ENCODE measurements at regions not wholly inside any gene's neighbourhood (a gene's known extent, or its start where the extent isn't known, plus 50 kb on each side); places are given as distances from the start of the nearest gene placed in this dataset.

- no peak for TF ChIP-seq CTCF (IDR thresholded peaks at IDR 0.05; ENCODE audit: borderline replicate concordance, insufficient read depth, low read depth, low read length)
- no peak overlapping the region for H3K4me3 ChIP-seq (ENCODE audit: low read depth, low read length)
These were observed 408.3 kb downstream of the HNRNPD start for GRCh38 chr4:81965454-81965853.

- TF ChIP-seq CTCF (IDR thresholded peaks at IDR 0.05; ENCODE audit: borderline replicate concordance, insufficient read depth, low read depth, low read length), result no peak
- no peak overlapping the region for H3K4me3 ChIP-seq (ENCODE audit: low read depth, low read length)
These were observed 410.1 kb downstream of the HNRNPD start for GRCh38 chr4:81963763-81964020.

DNA sequence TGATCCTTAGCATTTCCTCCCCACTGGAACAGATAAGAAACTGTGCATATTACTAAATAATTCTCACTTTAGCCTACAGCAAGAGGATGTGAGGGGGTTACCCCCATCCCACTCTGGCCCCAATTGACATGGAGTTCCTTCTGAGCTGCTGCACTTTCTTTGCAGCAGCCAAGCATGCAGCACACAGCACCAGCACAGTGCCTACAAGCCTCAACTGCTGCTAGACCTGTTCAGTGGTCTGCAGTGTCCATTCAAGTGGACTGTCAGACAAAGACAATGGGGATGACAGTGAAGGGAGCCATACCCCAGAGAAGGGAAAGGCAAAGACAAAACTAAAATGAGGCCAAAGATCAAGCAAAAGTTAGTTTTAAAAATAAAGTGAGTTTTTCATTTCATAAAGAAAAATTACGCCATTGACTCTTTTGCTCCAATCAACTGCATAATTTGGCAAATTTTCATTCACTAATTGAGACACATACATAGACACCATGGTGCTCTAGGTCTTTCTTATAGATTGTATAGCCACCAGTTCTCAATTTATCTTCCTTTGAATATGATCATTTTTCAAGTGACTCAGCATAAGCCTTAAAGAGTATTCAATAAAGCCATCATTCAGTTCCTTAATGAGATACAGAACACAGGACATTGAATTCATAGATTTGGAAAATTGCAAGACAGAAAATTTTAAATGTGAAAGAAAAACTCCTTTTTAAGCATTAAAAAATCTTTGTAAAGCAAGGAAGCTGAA, 410.6 kb downstream of the HNRNPD start:
- no peak overlapping the region for H3K4me3 ChIP-seq (ENCODE audit: low read depth, low read length)
- no peak for TF ChIP-seq CTCF (IDR thresholded peaks at IDR 0.05; ENCODE audit: borderline replicate concordance, insufficient read depth, low read depth, low read length)

GRCh38 chr4:81960961-81961360, 412.8 kb downstream of the HNRNPD start:
- no peak for TF ChIP-seq CTCF (IDR thresholded peaks at IDR 0.05; ENCODE audit: borderline replicate concordance, insufficient read depth, low read depth, low read length)
- H3K4me3 ChIP-seq (ENCODE audit: low read depth, low read length), result no peak overlapping the region

DNA sequence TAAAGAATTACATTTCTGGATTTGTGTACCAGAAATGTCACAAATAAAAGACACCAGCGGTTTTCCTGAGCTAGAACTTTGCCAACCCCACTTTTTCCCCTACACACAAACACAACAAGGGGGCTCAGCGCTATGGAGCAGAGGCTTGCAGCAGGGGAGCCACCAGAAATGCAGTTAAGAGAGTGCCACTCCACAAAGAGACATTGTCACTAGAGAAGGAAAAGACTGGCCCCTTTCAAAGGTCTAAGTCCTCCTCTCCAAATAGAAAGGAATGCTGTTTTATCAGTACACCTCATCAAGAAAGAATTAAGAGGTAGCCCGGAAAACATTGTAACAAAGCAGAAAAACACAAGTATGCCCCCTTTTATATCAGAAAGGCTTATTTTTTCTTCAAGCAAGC, 419.5 kb downstream of the HNRNPD start:
- TF ChIP-seq CTCF (IDR thresholded peaks at IDR 0.05; ENCODE audit: borderline replicate concordance, insufficient read depth, low read depth, low read length), result no peak
- H3K4me3 ChIP-seq (ENCODE audit: low read depth, low read length), result no peak overlapping the region

DNA sequence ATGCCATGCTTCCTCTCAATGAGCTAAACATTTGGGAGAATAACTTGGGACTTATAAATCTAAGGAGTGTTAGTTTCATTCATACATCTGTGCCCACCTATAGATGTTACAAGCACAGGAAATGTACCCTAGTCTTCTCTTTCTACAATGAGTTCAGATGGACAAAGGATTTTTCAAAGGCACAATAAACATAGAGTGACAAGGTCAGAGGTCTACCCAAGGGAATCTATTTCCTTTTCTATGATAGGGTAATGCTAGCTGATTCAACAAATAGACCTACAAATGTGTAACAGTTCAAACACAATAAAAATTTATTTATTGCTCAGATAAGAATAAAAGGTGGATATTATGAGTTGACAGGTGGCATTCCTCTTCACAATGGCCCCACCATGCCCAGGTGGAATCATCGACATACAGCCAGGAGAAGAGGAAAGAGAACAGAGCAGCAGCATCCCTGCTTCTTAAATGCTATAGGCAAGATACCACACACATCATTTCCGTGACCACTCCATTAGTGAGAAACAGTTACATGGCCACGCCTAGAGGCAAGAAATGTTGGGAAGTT, 421.8 kb downstream of the HNRNPD start:
- TF ChIP-seq CTCF (IDR thresholded peaks at IDR 0.05; ENCODE audit: borderline replicate concordance, insufficient read depth, low read depth, low read length), result no peak

GRCh38 chr4:81946996-81947395, 426.8 kb downstream of the HNRNPD start:
- no peak for TF ChIP-seq CTCF (IDR thresholded peaks at IDR 0.05; ENCODE audit: borderline replicate concordance, insufficient read depth, low read depth, low read length)
- H3K4me3 ChIP-seq (ENCODE audit: low read depth, low read length), result no peak overlapping the region

More for the DNA sequence above, 421.8 kb downstream of the HNRNPD start:
- no peak overlapping the region for H3K4me3 ChIP-seq (ENCODE audit: low read depth, low read length)
